ENCODE measurements at regions not wholly inside any gene's neighbourhood (a gene's known extent, or its start where the extent isn't known, plus 50 kb on each side); places are given as distances from the start of the nearest gene placed in this dataset.

DNA sequence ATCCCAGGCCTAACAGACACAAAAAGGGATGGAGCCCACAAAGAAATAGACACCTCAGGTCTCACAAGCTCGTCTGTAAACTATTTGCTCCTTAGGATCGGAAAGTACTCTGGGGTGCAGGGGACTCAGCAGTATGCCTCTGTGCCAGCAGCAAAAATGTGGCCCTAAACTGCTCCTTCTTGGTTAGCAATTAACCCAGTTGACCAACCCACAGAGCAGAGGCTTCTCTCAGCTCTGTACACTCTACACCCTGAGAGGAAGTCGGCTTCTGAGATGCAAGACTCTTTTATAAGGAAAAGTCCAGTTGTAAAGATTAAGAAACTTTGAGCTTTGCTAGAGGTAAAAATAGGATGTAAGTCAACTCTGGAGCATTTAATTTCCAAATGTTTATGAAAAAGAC is 156.3 kb upstream of the PRSS58 start:
- H2BK120ac ChIP-seq (ENCODE audit: low read depth, low read length) = no peak overlapping the region
- H4K20me1 ChIP-seq (ENCODE audit: insufficient read depth, low read length) = no peaks in the 10 kb centered on the region; the same call in 1 of the 2 replicates
- H2BK20ac ChIP-seq (ENCODE audit: low read depth, low read length) = no peak overlapping the region
- POLR2A ChIA-PET (ENCODE audit: unreplicated experiment) = no interaction called here
- H3K23ac ChIP-seq (ENCODE audit: low read depth, low read length) = no peak overlapping the region
- CTCF ChIA-PET = no interaction called here
- 0 out of 2 replicates have a peak, but pooled peaks cover 2% of the 10 kb centered on the region for H3K4me1 ChIP-seq (ENCODE audit: control insufficient read depth, insufficient read depth, low read length)
- no peak overlapping the region for H4K5ac ChIP-seq (ENCODE audit: low read depth, low read length)
- no peak overlapping the region for H3K18ac ChIP-seq (ENCODE audit: low read depth, low read length)
- intact Hi-C loops (cut with micrococcal nuclease) = no loop called here
- no peak overlapping the region for H3K4ac ChIP-seq (ENCODE audit: low read depth, low read length)
- no peaks in the 10 kb centered on the region for H3K79me1 ChIP-seq (ENCODE audit: low read depth in 1 of 2, low read length in 2 of 2)
- WGBS, 2 experiments (ENCODE audit: extremely low coverage in 2 of 2, insufficient read length in 1 of 2) = 40% methylated on average over 1 of the region's 3 CpGs; no CpG with 5 or more reads in 1 of the 2 experiments
- dilution Hi-C loops (cut with HindIII; ENCODE audit: low sequenced_read_pairs, unreplicated experiment) = no loop called here
- H3K14ac ChIP-seq (replicated peaks; ENCODE audit: low read depth, low read length) = peak overlapping the region; percentile 29; the same call in 1 of the 2 replicates
- TF ChIP-seq, protein P1, sequence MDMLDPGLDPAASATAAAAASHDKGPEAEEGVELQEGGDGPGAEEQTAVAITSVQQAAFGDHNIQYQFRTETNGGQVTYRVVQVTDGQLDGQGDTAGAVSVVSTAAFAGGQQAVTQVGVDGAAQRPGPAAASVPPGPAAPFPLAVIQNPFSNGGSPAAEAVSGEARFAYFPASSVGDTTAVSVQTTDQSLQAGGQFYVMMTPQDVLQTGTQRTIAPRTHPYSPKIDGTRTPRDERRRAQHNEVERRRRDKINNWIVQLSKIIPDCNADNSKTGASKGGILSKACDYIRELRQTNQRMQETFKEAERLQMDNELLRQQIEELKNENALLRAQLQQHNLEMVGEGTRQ (IDR thresholded peaks at IDR 0.05; ENCODE audit: low read depth, low read length) = no peak
- TF ChIP-seq NFE2L2 (IDR thresholded peaks at IDR 0.05; ENCODE audit: low read depth, low read length) = no peak
- no peak for TF ChIP-seq POLR2A (IDR thresholded peaks at IDR 0.05; ENCODE audit: low read depth, low read length)
- no peak for TF ChIP-seq MXI1 (IDR thresholded peaks at IDR 0.05; ENCODE audit: borderline replicate concordance, low read depth, low read length)
- no peak for TF ChIP-seq MAFK (IDR thresholded peaks at IDR 0.05; ENCODE audit: low read depth, low read length)
- TF ChIP-seq SMC3 (IDR thresholded peaks at IDR 0.05; ENCODE audit: low read depth, low read length) = no peak
- TF ChIP-seq RFX5 (IDR thresholded peaks at IDR 0.05; ENCODE audit: low read depth, low read length) = no peak
- TF ChIP-seq BHLHE40 (IDR thresholded peaks at IDR 0.05; ENCODE audit: low read depth, low read length) = no peak
- TF ChIP-seq FOS (IDR thresholded peaks at IDR 0.05; ENCODE audit: low read depth, low read length) = no peak
- TF ChIP-seq, protein P2, sequence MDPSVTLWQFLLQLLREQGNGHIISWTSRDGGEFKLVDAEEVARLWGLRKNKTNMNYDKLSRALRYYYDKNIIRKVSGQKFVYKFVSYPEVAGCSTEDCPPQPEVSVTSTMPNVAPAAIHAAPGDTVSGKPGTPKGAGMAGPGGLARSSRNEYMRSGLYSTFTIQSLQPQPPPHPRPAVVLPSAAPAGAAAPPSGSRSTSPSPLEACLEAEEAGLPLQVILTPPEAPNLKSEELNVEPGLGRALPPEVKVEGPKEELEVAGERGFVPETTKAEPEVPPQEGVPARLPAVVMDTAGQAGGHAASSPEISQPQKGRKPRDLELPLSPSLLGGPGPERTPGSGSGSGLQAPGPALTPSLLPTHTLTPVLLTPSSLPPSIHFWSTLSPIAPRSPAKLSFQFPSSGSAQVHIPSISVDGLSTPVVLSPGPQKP (IDR thresholded peaks at IDR 0.05; ENCODE audit: borderline replicate concordance, low read depth, low read length) = no peak
- TF ChIP-seq CHD1 (IDR thresholded peaks at IDR 0.05; ENCODE audit: low read depth, low read length) = no peak
- no peak for TF ChIP-seq RCOR1 (IDR thresholded peaks at IDR 0.05; ENCODE audit: insufficient replicate concordance, low read length)
- TF ChIP-seq CEBPB (IDR thresholded peaks at IDR 0.05; ENCODE audit: low read depth, low read length) = no peak
- TF ChIP-seq, protein P3, sequence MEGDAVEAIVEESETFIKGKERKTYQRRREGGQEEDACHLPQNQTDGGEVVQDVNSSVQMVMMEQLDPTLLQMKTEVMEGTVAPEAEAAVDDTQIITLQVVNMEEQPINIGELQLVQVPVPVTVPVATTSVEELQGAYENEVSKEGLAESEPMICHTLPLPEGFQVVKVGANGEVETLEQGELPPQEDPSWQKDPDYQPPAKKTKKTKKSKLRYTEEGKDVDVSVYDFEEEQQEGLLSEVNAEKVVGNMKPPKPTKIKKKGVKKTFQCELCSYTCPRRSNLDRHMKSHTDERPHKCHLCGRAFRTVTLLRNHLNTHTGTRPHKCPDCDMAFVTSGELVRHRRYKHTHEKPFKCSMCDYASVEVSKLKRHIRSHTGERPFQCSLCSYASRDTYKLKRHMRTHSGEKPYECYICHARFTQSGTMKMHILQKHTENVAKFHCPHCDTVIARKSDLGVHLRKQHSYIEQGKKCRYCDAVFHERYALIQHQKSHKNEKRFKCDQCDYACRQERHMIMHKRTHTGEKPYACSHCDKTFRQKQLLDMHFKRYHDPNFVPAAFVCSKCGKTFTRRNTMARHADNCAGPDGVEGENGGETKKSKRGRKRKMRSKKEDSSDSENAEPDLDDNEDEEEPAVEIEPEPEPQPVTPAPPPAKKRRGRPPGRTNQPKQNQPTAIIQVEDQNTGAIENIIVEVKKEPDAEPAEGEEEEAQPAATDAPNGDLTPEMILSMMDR (conservative IDR thresholded peaks at IDR 0.05; ENCODE audit: low read depth, low read length) = no peak
- H2AFZ ChIP-seq (replicated peaks; ENCODE audit: low read length, poor library complexity) = no peak overlapping the region
- no peak for DNase-seq
- no peak overlapping the region for H2BK15ac ChIP-seq (ENCODE audit: low read depth, low read length)
- no peak overlapping the region for H3K27ac ChIP-seq (ENCODE audit: insufficient read depth, low read length)
- in situ Hi-C loops (cut with MboI; ENCODE audit: low sequenced_read_pairs) = no loop called here
- BruUV-seq (replicated peaks) = no TSS peak
- no peak overlapping the region for H4K91ac ChIP-seq (ENCODE audit: insufficient read depth, low read depth, low read length)
- no peaks in the 10 kb centered on the region for H3K9me3 ChIP-seq (ENCODE audit: control insufficient read depth, insufficient read depth, low read length)
- no peaks in the 10 kb centered on the region; the same call in 1 of the 2 replicates for H3K27me3 ChIP-seq (ENCODE audit: control insufficient read depth, insufficient read depth, low read length)
- H3K56ac ChIP-seq (ENCODE audit: extremely low read depth, insufficient read depth, low read length) = no peak overlapping the region
- H3K36me3 ChIP-seq (ENCODE audit: control insufficient read depth, insufficient read depth, low read length) = no peaks in the 10 kb centered on the region
- no peak overlapping the region for H3K4me3 ChIP-seq (ENCODE audit: insufficient read depth, low read depth, low read length)
- peak overlapping the region in 1 of 2 experiments; percentile 48; a peak in 1 of 4 replicates for H4K8ac ChIP-seq (ENCODE audit: low read depth in 2 of 2, low read length in 2 of 2)
- no peak for ATAC-seq (ENCODE audit: low read depth)
- H3K9ac ChIP-seq (ENCODE audit: low read depth, low read length) = no peak overlapping the region
- H3K9me1 ChIP-seq (ENCODE audit: insufficient read depth, low read length) = no peaks in the 10 kb centered on the region
- H2AK9ac ChIP-seq (replicated peaks; ENCODE audit: low read depth, low read length, poor library complexity) = peak overlapping the region; percentile 23
- H2AK5ac ChIP-seq (ENCODE audit: low read depth, low read length) = no peak overlapping the region
- no peak overlapping the region for H2BK5ac ChIP-seq (ENCODE audit: low read depth, low read length, poor library complexity, severe bottlenecking)
- H3K4me2 ChIP-seq (ENCODE audit: low read depth, low read length) = no peak overlapping the region
